Upper lobe of left lung (tissue), 4 donors: ENCODE measurements at regions not wholly inside any gene's neighbourhood (a gene's known extent, or its start where the extent isn't known, plus 50 kb on each side); places are given as distances from the start of the nearest gene placed in this dataset.

Experiments used
- POLR2A ChIP-seq, 4 donors: fragments of 450-650 bp; IDR thresholded peaks; one replicate each; pipeline ENCODE4 v1.5.1; 2016 to 2017; ENCODE audit warnings: antibody characterized with exemption in 4 of 4, mild to moderate bottlenecking in 2 of 4
- TF ChIP-seq, protein P1 (sequence below), 6 experiments: fragments of 450-650 bp in 4 of 6; fragments of 200-600 bp in 2 of 6; sonication (generic) in 2 of 6; IDR thresholded peaks; one replicate each; pipeline ENCODE4 v1.5.1; 2016 to 2019; ENCODE audit warnings: antibody characterized with exemption in 6 of 6

DNA sequence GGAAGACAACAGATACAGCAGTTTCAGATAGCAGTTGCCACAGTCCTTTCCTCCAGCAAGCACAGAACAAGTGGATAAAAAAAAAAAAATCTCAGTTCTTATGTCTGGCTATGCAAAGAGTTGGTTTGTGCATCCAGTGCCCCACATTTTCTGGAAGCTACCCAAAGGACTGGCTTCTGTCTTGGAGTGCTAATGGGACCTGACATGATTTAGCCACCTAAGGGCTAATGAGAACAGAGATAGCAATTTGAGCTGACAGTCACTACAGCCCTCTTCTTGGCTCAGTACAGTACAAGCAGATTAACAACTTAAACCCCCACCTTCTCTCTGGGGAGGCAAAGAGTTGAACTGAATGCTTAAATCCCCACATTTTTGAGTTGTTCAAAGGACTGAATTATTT lies 976.8 kb downstream of the TBC1D32 start:
- TF ChIP-seq, protein P1, sequence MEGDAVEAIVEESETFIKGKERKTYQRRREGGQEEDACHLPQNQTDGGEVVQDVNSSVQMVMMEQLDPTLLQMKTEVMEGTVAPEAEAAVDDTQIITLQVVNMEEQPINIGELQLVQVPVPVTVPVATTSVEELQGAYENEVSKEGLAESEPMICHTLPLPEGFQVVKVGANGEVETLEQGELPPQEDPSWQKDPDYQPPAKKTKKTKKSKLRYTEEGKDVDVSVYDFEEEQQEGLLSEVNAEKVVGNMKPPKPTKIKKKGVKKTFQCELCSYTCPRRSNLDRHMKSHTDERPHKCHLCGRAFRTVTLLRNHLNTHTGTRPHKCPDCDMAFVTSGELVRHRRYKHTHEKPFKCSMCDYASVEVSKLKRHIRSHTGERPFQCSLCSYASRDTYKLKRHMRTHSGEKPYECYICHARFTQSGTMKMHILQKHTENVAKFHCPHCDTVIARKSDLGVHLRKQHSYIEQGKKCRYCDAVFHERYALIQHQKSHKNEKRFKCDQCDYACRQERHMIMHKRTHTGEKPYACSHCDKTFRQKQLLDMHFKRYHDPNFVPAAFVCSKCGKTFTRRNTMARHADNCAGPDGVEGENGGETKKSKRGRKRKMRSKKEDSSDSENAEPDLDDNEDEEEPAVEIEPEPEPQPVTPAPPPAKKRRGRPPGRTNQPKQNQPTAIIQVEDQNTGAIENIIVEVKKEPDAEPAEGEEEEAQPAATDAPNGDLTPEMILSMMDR (IDR thresholded peaks at IDR 0.05): no peak
- no peak for TF ChIP-seq POLR2A (IDR thresholded peaks at IDR 0.05)
